GM12878 (cell line): ENCODE measurements at regions not wholly inside any gene's neighbourhood (a gene's known extent, or its start where the extent isn't known, plus 50 kb on each side); places are given as distances from the start of the nearest gene placed in this dataset.

Source experiments
- BCLAF1 ChIP-seq: fragments of 450-650 bp; IDR thresholded peaks from 2 replicates; pipeline ENCODE4 v1.6.1; 2017; ENCODE audit warnings: antibody characterized with exemption, mild to moderate bottlenecking, moderate library complexity
- E2F8 ChIP-seq: fragments of 450-650 bp; IDR thresholded peaks from 2 replicates; pipeline ENCODE4 v1.6.1; 2018; ENCODE audit warnings: mild to moderate bottlenecking, low read depth, moderate library complexity; ENCODE audit not compliant: partially characterized antibody
- ETV6 ChIP-seq, 2 experiments: fragments of 450-650 bp in 1 of 2; IDR thresholded peaks in 1 of 2; conservative IDR thresholded peaks in 1 of 2; 2 replicates each; pipeline ENCODE4 v1.6.1; 2014; ENCODE audit warnings: antibody characterized with exemption in 1 of 2, borderline replicate concordance in 1 of 2, low read depth in 1 of 2, mild to moderate bottlenecking in 1 of 2, moderate library complexity in 1 of 2
- JUNB ChIP-seq: IDR thresholded peaks from 2 replicates; pipeline ENCODE4 v1.6.1; 2016; ENCODE audit warnings: antibody characterized with exemption, mild to moderate bottlenecking
- MEF2B ChIP-seq: fragments of 450-650 bp; IDR thresholded peaks from 2 replicates; pipeline ENCODE4 v1.6.1; 2018; ENCODE audit warnings: mild to moderate bottlenecking, moderate library complexity; ENCODE audit not compliant: partially characterized antibody, poor library complexity, severe bottlenecking
- PAX5 ChIP-seq: IDR thresholded peaks from 2 replicates; pipeline ENCODE4 v1.6.1; 2011; ENCODE audit warnings: low read depth, low read length, borderline replicate concordance
- PBX3 ChIP-seq: IDR thresholded peaks from 2 replicates; pipeline ENCODE4 v1.6.1; 2011; ENCODE audit warnings: mild to moderate bottlenecking, low read depth, low read length, moderate library complexity; ENCODE audit not compliant: insufficient replicate concordance
- RAD21 ChIP-seq: IDR thresholded peaks from 2 replicates; pipeline ENCODE4 v1.6.1; 2011; ENCODE audit warnings: mild to moderate bottlenecking, low read depth, low read length, moderate library complexity; ENCODE audit not compliant: insufficient read depth
- RELB ChIP-seq: fragments of 450-650 bp; IDR thresholded peaks from 2 replicates; pipeline ENCODE4 v1.6.1; 2017; ENCODE audit warnings: low read depth, mild to moderate bottlenecking, moderate library complexity
- SKIL ChIP-seq: fragments of 450-650 bp; IDR thresholded peaks from 2 replicates; pipeline ENCODE4 v1.6.1; 2017; ENCODE audit warnings: mild to moderate bottlenecking, low read depth, inconsistent platforms; ENCODE audit not compliant: poor library complexity, severe bottlenecking
- ZBED1 ChIP-seq: IDR thresholded peaks from 2 replicates; pipeline ENCODE4 v1.6.1; 2016; ENCODE audit warnings: borderline replicate concordance
- ZBTB40 ChIP-seq: fragments of 450-650 bp; IDR thresholded peaks from 2 replicates; pipeline ENCODE4 v1.6.1; 2016; ENCODE audit warnings: mild to moderate bottlenecking, moderate library complexity, borderline replicate concordance

- 0 out of 2 replicates have a peak, but pooled peaks have one; percentile 74 for TF ChIP-seq PAX5
- TF ChIP-seq BCLAF1, result no peak
- TF ChIP-seq PBX3, result peak; percentile 84
- TF ChIP-seq RELB, result peak; percentile 88
- TF ChIP-seq RAD21, result peak; percentile 19; the same call in 1 of the 2 replicates
- TF ChIP-seq ZBED1, result peak; percentile 97
- peak; percentile 97 for TF ChIP-seq JUNB
- no peak; the same call in 1 of the 2 replicates for TF ChIP-seq ZBTB40
- peak; percentile 83 for TF ChIP-seq MEF2B
- peak in 1 of 2 experiments; percentile 98; a peak in 2 of 4 replicates for TF ChIP-seq ETV6 (conservative IDR thresholded peaks at IDR 0.05 in 1 of 2, IDR thresholded peaks at IDR 0.05 in 1 of 2; ENCODE audit: borderline replicate concordance in 1 of 2, low read depth in 1 of 2)
- peak; percentile 95 for TF ChIP-seq SKIL
- peak; percentile 58 for TF ChIP-seq E2F8
Observed at GRCh38 chr4:171639540-171639939, 173.7 kb upstream of the GALNTL6 start (continued).
